GDM1 (cell line): ENCODE measurements at regions not wholly inside any gene's neighbourhood (a gene's known extent, or its start where the extent isn't known, plus 50 kb on each side); places are given as distances from the start of the nearest gene placed in this dataset.
"Not testable (repeated sequence)": the region's sequence is repeated elsewhere in the genome, so short reads cannot be mapped to it uniquely, and the experiment has no call there.

Experiments
- DNase-seq: peaks from one replicate; lab custom pipeline; 2025; lab: John Stamatoyannopoulos, UW

DNA sequence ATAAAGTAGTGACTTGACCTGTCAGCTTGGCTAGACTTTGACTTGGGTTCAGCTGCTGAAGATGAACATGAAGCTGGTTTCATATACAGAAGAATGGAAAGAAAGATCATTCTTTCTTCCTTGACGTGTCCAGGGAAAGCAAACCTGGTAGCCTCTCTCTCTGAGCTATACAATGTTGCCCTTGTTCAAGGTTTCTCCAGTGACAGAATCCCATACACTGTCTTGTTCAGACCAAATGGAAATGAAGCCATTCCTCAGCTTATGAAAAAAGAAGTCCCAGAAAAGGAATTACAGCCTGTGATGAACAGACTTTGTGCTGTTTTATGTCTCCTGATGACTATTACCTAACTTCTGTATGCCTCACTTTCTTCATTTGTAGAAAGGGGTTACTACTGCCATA, 349.8 kb upstream of the KLF4 start:
- DNase-seq: no peak

GRCh38 chr9:107838766-107839165, 349.2 kb upstream of the KLF4 start:
- no peak for DNase-seq

- DNase-seq: no peak
These were observed 346.7 kb upstream of the KLF4 start for GRCh38 chr9:107836300-107836699.

DNA sequence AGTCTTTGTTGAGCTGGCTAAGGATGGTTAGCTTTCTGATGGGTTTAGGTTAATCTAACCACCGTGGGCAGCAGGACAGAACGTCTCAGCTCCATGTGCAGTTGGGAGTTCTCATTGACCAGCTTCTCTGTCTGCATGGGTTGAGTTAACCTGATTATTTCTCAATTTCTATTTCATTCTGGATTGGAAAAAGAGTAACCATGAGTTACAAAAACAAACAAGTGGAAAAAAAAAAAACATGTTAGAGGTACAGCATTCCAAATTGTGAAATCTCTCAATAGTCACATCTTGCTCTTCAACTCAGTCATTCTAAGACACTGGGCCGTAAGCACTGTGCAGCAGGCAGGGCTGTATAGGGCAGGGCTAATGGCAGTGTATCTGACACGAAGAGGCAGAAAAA, 343.7 kb upstream of the KLF4 start:
- DNase-seq: no peak

DNA sequence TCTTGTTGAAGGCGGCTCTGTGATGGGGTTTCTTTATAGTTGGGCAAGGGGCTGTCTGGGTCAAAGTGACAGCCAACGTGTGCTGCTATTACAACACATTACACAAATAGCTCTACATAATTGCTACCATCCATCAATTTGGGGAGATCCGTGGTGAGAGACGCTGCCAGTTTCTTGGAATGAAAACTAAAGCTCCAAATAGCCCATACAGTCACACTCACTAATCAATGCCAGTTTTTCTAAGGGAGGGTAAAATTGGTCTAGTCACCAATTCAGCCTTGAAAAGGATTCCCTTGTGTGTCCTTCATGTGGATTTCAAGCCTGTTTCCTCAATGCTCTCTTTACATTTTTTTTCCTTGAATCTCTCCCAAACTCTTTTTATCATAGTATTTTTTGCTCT, 343.3 kb upstream of the KLF4 start:
- no peak for DNase-seq

- no peak for DNase-seq
These were observed 340.9 kb upstream of the KLF4 start for GRCh38 chr9:107830479-107830878.

DNA sequence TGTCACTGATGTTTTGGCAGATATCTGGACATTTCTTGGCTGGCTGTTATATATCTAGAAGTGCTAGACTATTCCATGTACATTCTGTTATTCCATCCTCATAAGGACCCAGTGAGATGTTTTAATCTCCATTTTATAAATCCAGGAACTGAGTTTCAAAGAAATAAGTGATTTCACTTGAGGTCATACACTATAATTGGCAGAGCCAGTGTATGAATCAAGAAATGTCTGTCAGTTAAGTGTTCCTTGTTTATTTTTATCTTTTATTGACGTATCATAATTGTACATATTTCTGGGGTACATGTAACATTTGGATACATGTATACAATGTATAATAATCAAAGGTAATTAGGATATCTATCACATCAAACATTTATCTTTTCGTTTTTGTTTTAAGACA, 338.3 kb upstream of the KLF4 start:
- no peak for DNase-seq

DNA sequence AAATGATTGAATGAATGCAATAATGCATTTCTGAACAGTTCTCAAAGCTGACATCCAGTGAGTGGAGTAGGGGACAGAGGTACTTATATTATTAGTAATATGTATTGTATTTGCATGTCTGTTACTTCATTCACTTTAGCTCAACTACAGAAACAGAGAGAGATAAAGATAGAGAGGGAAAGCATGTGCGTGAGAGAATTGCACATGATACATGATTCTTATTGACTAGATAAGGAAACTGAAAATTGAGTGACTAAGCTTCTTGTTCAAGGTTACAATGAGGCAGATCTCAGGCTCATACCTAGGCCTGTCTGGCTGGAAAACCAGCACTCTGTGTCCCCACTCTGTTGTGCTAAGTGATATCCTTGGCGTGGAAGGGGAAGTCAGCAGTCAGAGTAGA, 337.7 kb upstream of the KLF4 start:
- DNase-seq: no peak

DNA sequence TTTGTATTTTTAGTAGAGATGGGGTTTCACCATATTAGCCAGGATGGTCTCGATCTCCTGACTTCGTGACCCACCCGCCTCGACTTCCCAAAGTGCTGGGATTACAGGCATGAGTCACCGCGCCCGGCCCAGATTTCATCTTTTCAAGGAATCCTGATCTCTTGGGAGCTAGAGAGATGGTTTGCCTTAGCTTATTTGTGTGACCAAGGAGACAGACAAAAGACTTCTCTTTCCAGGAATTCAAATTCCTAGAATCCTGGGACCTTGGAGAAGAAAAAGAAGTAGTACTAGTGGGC, 337.1 kb upstream of the KLF4 start:
- DNase-seq: not testable (repeated sequence)

- DNase-seq: no peak
These were observed 335.0 kb upstream of the KLF4 start for GRCh38 chr9:107824556-107824955.

DNA sequence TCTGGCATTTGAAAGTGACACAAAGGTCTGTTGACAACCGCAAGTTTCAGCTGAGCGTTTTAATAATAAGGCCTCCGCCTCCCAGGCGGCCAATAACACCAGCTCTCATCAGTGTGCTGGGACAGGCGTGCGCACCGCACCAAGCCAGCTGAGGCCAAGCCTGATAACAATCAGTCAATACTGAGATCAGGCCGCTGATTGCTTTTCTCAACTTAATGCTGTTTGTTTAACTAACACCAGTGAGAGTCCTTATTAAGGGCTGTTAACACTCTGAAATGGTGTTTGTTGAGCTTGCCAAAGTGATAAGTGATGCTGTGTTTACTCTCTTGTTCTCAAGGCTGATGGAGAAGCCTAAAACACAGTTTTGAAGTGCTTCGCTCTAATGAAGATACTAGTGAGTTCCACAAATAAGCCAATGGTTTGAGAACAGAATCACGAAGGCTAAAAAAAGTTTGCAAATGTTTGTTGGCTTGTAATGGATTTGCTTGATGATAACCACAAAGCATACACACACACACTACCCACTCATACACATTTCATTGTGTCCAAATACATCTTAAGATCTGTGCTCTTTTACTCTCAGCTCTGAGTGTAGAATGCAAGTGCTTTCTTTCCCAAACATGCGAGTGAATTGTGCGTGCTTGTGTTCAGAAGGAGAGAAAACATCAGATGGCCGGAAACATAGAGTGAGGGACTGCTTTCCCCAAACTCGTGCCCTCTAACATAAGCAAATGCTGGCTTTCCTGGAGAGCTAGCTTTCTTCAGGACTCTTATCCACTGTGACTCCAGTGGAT, 330.4 kb upstream of the KLF4 start:
- no peak for DNase-seq

GRCh38 chr9:107818503-107818829, 328.9 kb upstream of the KLF4 start:
- DNase-seq: not testable (repeated sequence)

DNA sequence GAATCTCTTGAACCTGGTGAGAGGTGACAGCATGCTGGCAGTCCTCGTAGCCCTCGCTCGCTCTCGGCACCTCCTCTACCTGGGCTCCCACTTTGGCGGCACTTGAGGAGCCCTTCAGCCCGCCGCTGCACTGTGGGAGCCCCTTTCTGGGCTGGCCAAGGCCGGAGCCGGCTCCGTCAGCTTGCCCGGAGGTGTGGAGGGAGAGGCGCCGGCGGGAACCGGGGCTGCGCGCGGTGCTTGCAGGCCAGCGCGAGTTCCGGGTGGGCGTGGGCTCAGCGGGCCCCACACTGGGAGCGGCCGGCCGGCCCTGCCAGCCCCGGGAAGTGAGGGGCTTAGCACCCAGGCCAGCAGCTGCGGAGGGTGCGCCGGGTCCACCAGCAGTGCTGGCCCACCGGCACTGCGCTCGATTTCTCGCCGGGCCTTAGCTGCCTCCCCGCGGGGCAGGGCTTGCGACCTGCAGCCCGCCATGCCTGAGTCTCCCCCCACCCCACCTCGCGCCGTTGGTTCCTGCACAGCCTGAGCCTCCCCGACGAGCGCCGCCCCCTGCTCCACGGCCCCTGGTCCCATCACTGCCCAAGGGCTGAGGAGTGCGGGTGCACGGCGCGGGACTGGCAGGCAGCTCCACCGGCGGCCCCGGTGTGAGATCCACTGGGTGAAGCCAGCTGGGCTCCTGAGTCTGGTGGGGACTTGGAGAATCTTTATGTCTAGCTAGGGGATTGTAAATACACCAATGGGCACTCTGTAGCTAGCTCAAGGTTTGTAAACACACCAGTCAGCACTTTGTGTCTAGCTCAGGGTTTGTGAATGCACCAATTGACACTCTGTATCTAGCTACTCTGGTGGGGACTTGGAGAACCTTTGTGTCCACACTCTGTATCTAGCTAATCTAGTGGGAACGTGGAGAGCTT, 328.3 kb upstream of the KLF4 start:
- DNase-seq: not testable (repeated sequence)

DNA sequence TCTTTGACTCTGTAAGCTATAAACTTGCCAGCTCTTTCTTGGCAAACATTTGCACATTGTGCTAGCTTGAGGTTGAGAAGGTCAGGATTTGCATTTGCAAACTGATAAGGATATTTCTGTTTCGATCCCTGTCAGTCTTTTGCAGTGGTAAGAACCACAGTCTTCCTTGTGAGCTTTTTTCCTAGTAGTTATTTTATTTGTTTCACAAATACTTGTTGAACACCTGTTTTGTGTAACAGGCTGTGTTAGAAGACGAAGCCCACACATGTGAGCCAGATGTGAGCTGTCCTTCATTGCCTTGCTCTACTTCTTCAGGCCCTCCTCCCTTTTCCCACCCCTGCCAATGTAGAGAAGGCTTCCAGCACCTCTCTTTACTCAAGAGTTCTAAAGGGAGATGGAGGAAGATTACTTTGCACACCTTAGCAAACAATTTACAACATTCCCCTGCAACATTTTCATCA, 327.0 kb upstream of the KLF4 start:
- no peak for DNase-seq

DNA sequence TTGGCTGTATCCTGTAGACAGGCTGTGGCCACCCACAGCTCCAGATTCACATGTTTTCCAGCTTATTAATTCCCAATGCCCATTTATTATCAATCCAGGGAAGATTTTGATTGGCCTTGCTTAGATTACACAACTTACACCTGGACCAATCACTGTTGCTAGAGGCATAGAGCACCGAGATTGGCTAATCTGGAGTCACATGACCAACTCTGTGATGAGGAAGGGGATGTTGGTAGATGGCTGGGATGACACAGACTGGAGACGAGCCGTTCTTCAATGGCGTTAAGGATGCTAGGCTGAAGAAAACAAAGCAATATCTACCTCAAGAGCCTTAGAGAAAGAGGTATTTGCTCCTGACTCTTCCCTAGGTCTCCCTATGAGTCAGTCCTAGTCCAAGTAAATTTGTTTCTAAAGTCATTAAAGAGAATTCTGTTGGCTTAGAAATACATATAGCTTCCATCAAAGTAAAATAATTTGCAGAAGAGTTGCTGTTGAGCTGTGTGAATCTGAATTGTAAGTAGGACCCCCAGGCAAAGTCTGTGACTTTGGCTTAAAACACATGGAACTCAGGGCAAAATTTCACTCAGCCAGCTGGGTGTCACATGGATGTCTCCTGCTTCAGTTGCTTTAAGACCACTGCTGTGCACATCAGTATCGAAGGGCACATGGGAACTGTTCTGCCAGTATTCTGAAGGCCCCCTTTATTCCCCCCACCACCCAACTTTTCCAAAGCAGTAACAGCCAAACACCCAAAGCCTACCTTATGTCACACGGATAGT, 326.4 kb upstream of the KLF4 start:
- DNase-seq: no peak

DNA sequence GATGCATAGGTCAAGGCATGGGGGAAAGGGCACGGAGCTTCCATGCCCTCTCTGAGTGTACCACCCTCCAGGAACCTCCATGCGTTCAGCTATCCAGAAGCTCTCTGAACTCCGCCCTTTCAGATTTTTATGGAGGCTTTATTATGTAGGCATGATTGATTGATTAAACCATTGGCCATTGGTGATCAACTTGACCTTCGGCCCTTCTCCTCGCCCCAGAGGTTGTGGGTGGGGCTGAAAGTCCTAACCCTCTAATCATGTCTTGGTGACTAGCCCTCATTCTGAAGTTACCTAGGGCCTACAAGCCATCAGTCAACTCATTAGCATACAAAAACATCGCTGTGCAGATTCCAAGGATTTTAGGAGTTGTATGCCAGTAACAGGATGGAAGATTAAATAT, 323.7 kb upstream of the KLF4 start:
- no peak for DNase-seq

DNA sequence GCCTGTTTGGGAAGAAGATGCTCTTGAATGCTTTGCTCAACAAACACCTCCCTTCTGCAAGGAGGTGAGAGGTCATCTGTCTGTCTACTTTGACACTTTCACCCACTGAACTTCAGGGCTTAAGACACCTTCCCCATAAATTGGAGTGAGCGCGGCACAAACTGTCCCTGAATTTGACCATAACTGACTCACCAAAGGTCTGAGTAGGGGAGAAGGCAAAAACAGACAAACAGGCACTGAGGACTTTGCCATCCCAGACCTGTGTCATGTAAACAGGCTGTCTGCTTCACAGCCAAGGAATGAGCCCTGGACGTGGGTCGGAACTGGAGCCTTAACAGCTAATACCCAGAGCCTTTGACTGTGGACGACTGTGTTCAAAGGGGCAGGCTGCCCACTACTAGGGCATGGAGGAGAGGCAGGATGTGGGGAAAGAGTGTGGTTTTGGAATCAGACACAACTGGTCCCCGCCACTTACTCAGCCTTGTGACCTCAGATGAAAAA, 320.9 kb upstream of the KLF4 start:
- DNase-seq: no peak

DNA sequence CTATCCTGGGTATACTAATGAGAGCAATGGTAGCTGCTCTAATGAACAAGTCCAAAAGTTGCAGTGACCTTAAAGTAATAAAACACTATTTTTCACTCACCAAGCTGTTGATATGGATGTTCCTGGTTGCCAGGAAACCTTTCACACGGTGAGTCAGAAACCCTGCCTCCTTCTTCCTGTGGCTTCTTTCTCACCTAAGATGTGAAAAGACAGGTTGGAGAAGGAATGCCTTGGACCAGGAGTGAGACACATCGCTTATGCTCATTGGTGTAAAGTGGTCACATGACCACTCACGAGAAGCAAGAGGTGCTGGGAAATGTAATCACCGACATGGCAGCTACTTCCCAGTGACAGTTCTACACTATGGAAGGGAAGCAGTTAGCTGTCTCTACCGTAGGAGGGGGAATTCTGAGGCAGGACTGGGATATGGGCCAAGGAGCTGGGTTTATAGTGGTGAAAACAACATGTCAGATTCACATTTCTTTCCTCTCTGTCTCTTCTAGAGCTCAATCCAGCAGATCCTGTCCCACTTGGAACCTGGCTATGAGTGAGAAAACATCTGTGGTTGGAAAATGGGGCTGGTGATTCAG, 320.4 kb upstream of the KLF4 start:
- DNase-seq: no peak

DNA sequence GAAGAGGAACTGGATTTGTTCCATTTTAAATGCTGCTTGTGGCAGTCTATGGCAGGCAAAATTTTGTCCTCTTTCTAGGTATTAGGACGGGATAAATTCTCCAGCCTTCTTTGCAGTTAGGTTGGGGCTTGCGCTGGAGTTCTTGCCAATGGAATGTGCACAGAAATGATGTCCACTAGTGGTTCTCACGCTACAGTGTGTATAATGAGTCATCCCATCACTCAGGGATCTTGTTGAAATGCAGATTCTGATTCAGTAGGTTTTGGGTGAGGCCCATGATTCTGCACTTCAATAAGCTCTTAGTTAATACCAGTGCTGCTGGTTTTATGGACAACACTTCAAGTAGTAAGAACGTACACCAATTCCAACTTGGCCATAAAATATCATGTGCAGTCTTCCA, 317.6 kb upstream of the KLF4 start:
- DNase-seq: no peak

DNA sequence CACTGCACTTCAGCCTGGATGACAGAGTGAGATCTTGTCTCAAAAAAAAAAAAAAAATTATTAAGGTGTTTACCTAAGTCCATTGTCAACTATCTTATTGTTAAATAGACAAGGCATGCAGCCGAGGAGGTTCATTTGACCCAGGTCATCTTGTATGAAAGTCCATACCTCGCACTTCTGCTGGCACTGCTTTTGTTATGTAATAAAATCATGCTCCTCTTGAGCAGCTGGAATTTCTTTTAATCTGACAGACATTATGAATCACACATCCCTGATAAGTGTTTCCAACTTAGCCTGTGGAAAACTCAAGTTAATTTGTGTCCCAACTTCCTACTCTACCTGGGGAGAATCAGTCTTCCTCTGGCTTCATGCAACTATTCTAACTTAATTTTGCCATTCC, 315.6 kb upstream of the KLF4 start:
- DNase-seq: no peak

DNA sequence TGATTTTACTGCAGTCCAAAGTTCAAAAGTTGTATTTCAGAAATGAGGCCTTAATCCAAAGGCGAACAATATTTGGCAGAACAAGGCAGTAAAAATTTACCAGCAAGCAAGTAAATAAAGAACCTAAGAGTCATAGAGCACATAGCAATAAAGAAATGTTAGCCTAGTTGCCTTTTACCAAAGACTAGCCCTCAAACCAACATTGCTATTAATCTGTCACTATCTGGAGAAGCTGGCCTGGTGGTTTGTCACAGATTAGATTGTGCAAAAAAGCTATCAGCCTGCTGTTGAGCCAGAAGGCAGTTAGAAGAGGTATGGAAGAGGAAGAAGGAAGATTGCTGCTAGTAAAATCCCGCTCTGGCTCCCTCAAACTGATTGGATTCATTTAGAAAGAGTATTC, 304.7 kb upstream of the KLF4 start:
- no peak for DNase-seq

- DNase-seq: no peak
These were observed 304.0 kb upstream of the KLF4 start for GRCh38 chr9:107793541-107793940.
